ENCODE measurements at regions not wholly inside any gene's neighbourhood (a gene's known extent, or its start where the extent isn't known, plus 50 kb on each side); places are given as distances from the start of the nearest gene placed in this dataset.

GRCh38 chr11:109046284-109046992 lies 375.6 kb upstream of the C11orf87 start:
- DNase-seq = no peak

- DNase-seq = no peak
Measured at GRCh38 chr11:109048098-109048497, 373.9 kb upstream of the C11orf87 start.

- no peak for DNase-seq
Measured at GRCh38 chr11:109051200-109051599, 370.8 kb upstream of the C11orf87 start.

- no peak for DNase-seq
Measured at GRCh38 chr11:109059402-109059801, 362.6 kb upstream of the C11orf87 start.

GRCh38 chr11:109061394-109061793 lies 360.6 kb upstream of the C11orf87 start:
- DNase-seq = no peak

- no peak for DNase-seq
Measured at GRCh38 chr11:109062445-109062844, 359.5 kb upstream of the C11orf87 start.

- no peak for DNase-seq
Measured at GRCh38 chr11:109062871-109063270, 359.1 kb upstream of the C11orf87 start.

GRCh38 chr11:109064618-109065311 lies 357.2 kb upstream of the C11orf87 start:
- peak in 2 of 5 experiments; percentile 3 to 71 for DNase-seq

GRCh38 chr11:109071262-109071661 lies 350.7 kb upstream of the C11orf87 start:
- DNase-seq = no peak

GRCh38 chr11:109071712-109072524 lies 350.1 kb upstream of the C11orf87 start:
- no peak for DNase-seq

GRCh38 chr11:109073032-109073822 lies 348.8 kb upstream of the C11orf87 start:
- no peak for DNase-seq

GRCh38 chr11:109075976-109076375 lies 346.0 kb upstream of the C11orf87 start:
- DNase-seq = no peak

- DNase-seq = no peak
Measured at GRCh38 chr11:109076870-109077269, 345.1 kb upstream of the C11orf87 start.

GRCh38 chr11:109077291-109077920 lies 344.6 kb upstream of the C11orf87 start:
- no peak for DNase-seq

GRCh38 chr11:109085708-109086373 lies 336.1 kb upstream of the C11orf87 start:
- no peak for DNase-seq

GRCh38 chr11:109086931-109087330 lies 335.1 kb upstream of the C11orf87 start:
- DNase-seq = no peak

GRCh38 chr11:109088086-109088485 lies 333.9 kb upstream of the C11orf87 start:
- DNase-seq = no peak

- no peak for DNase-seq
Measured at GRCh38 chr11:109089144-109089543, 332.8 kb upstream of the C11orf87 start.

- no peak for DNase-seq
Measured at GRCh38 chr11:109093354-109093753, 328.6 kb upstream of the C11orf87 start.

GRCh38 chr11:109096266-109096665 lies 325.7 kb upstream of the C11orf87 start:
- DNase-seq = no peak

- DNase-seq = no peak
Measured at GRCh38 chr11:109106151-109106906, 315.7 kb upstream of the C11orf87 start.

All from T-helper 2 cell (primary cell).